GM21723 (cell line): ENCODE measurements at regions not wholly inside any gene's neighbourhood (a gene's known extent, or its start where the extent isn't known, plus 50 kb on each side); places are given as distances from the start of the nearest gene placed in this dataset.

Source experiments
- ATAC-seq: cut with Tn5 transposase; IDR thresholded peaks from one replicate; pipeline ENCODE4 v1.9.1; 2021; ENCODE audit warnings: mild to moderate bottlenecking, moderate library complexity; ENCODE audit not compliant: unreplicated experiment

GRCh38 chr10:63707254-63707910 is 186.2 kb downstream of the REEP3 start:
- ATAC-seq = peak; percentile 75

GRCh38 chr10:63708421-63708820 is 187.2 kb downstream of the REEP3 start:
- no peak for ATAC-seq

DNA sequence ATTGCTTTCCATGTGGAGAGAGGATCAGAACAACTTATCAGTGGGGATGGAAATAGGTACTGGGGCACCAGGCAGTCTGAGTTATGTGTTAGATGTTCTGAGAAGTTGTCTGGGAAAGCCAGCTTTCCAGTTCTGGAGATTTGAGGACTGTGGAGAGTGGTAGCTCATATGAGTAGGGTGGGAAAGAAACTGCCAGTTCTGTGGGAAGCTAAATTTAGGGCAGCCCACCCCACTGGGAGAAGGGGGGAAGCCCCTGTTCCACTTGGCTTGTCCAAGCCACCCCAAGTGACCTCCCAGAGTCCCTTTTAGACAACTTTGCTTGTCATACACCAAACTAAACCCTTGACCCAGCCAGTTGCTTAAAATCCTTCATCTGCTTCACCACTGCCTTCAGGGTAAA is 189.5 kb downstream of the REEP3 start:
- no peak for ATAC-seq

- ATAC-seq = no peak
Observed at GRCh38 chr10:63711361-63711760, 190.2 kb downstream of the REEP3 start.

GRCh38 chr10:63711867-63712716 is 190.9 kb downstream of the REEP3 start:
- ATAC-seq = no peak

GRCh38 chr10:63712717-63713115 is 191.5 kb downstream of the REEP3 start:
- ATAC-seq = no peak

DNA sequence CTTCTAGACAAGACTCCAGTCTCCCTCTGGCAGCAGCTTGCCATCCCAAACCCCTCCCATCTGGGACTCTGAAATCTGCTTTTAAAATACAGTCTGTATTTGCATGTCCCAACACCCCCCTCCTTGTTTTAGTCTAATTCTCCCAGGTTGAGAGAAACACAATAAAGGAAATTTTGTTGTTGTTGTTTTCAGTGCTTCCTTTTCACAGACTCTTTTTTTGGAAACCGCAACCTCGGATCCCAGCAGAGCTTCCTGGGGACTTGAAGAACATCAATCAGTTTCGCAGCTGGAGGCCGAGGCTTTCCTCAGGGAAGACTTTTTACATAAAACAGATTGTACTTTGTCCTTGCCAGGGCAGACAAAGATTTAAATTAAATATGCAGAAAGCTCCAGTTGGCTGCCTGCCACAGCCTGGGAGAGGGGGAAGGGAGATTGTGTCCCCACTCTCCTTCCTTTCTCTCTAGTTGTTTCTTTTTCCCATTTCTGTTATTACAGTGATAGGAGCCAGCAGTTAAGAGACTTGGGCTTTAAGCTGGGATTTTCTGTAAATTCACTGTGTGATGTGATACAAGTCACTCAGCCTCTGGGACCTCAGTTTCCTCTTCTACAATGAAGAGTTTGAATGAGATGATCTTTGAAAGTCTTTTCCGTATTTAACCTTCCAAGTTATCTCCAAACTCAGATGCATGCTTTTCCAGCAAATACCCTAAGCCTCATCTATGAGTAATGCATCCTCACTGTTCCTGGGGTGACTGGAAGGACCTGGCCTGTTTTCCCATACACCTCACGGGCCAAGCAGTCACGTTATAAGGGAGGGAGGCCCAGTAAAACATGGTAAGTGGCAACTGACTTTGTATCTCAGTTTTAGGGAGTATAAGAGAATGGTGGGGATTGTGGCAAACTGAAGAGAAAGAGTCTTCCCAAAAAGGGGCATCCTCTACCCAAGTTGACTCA is 192.3 kb downstream of the REEP3 start:
- no peak for ATAC-seq

- no peak for ATAC-seq
Observed at GRCh38 chr10:63716016-63716580, 194.9 kb downstream of the REEP3 start.

DNA sequence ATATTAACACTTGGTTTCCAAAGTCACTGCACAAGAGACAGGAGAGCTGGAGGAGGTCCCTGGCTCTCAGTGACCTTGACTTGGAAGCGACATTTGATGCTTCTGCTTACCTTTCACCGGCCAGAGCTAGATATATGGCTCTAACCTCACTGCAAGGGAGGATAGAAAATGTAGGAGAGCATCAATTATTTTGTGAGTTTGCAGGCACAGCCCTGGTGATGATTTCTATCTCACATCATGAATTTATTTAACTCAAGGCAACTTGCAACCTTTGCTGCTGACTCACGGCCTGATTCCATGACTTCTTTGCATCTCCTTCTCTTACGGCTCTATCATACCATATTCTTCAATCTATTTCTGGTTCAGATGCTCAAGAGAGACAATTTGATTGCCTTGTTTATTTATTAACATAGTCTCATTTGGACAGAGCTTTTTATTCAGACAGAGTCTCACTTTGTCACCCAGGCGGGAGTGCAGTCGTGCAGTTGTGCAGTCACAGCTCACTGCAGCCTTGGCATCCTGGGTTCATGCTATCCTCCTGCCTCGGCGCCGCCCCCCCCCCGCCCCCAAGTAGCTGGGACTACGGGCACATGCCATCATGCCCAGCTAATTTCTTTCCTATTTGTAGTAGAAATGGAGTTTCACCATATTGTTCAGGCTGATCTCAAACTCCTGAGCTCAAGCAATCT is 196.0 kb downstream of the REEP3 start:
- no peak for ATAC-seq

DNA sequence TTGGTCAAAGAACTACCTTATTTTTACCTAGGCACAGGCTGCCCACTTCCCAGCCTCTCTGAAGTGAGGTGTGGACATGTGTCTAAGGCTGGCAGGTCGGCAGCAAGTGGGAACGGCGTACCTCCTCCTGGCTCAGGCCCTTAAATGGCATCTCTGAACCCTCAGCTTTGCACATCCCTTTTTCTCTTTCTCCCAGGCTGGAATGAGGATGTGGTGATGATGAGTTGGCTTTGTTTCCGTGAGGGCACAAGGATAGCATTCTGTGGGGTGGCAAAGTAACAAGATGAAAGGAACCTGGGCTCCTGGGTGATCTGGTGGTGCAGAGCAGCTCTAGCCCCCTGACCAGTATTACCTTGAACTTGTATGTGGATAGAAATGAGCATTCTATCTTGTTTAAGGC is 196.8 kb downstream of the REEP3 start:
- no peak for ATAC-seq

- ATAC-seq = no peak
Observed at GRCh38 chr10:63718421-63718820, 197.2 kb downstream of the REEP3 start.

DNA sequence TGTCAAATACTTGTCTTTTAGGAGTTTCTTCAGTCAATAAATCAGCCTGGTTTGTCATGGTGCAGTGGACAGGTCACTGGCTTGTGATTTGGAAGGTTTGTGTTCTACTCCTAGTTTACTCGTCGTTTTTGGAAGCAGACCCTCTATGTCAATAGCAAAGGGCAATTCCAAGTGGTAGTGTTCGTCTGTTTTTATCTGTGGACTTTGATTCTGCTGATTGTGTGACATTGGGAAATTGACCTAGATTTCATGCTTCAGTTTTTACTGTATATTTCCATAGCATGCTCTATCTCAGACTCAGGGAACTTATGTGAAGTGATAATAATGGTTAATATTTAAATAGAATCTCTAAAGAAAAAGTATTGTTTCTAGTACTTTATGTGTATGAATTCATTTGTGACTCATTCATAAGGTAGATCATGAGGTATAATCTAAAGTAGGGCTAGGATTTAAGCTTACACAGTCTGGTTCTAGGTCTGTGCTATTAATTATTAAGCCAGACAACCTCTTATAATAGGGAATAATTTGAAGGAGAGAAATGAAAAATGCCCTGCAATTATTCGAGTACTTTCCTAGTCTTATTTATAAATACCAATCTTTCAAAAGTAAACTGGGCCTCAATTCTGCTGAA is 198.1 kb downstream of the REEP3 start:
- no peak for ATAC-seq

DNA sequence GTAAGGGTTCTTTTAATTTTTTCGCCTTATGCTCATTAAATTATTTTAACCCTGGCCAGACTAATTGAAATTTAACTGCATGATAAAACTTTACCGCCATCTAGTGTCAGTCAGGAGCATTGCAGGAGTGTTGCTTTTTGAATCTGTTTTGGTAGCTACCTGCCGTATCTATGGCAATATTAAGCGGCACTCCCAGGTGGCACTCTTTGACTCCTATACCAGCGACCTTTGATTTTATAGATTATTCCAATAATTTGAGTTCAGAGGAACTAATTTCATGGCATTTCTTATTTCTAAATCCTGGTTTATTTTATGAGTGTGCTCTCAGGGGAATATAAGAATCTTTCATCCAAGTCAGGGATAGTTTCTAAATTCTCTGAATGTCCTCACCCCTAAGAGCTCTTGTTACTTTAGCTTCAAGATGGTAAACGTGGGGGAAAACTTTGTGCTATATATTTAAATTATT is 198.9 kb downstream of the REEP3 start:
- peak; percentile 53 for ATAC-seq

GRCh38 chr10:63720676-63721075 is 199.5 kb downstream of the REEP3 start:
- ATAC-seq = peak; percentile 57

- no peak for ATAC-seq
Observed at GRCh38 chr10:63722537-63722936, 201.3 kb downstream of the REEP3 start.

DNA sequence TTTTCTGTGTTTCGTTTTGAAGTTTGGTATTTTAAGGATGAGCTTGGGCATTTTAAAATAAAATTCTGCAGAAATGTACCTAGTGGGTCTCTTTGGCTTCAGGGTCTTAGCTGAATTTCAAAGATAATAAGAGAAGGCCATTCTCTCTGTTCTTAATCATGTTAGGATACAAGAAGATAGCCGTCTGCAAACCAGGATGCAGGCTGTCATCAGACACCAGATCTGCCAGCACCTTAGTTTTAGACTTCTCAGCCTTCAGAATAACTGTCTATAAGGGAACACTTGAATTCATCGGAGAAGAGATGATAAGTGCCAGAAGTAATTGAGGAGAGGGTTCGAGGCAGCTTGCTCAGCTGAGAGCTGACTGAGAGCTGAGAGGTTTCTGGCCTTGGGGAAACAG is 202.1 kb downstream of the REEP3 start:
- ATAC-seq = no peak

- ATAC-seq = no peak
Observed at GRCh38 chr10:63723741-63724140, 202.5 kb downstream of the REEP3 start.

GRCh38 chr10:63724922-63725321 is 203.7 kb downstream of the REEP3 start:
- ATAC-seq = no peak

GRCh38 chr10:63726867-63727266 is 205.7 kb downstream of the REEP3 start:
- ATAC-seq = no peak

DNA sequence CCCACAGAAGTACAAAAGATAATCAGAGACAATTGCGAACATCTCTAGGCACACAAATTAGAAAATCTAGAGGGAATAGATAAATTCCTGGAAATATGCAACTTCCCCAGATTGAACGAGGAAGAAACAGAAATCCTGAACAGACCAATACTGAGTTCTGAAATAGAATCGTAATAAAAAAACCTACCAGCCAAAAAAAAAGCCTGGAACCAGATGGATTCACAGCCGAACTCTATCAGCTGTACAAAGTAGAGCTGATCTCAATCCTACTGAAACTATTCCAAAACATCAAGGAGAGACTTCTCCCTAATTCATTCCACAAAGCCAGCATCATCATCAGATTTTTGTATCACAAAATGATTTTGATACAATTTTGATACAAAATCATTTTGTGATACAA is 206.4 kb downstream of the REEP3 start:
- ATAC-seq = no peak
